Progenitor cell of endocrine pancreas (in vitro differentiated cells): ENCODE measurements at regions not wholly inside any gene's neighbourhood (a gene's known extent, or its start where the extent isn't known, plus 50 kb on each side); places are given as distances from the start of the nearest gene placed in this dataset.

Experiments used
- DNase-seq: peaks from one replicate; pipeline ENCODE4 v3.0.0; 2021; ENCODE audit warnings: low spot score; ENCODE audit not compliant: unreplicated experiment
- H3K27ac Mint-ChIP-seq: 2 replicates; pipeline ENCODE4 v1.8.0; 2021; ENCODE audit warnings: mild to moderate bottlenecking, moderate library complexity, mixed read lengths
- H3K27me3 Mint-ChIP-seq: 2 replicates; pipeline ENCODE4 v1.8.0; 2021; ENCODE audit warnings: mixed read lengths
- H3K36me3 Mint-ChIP-seq: 2 replicates; pipeline ENCODE4 v1.8.0; 2022; ENCODE audit warnings: mixed read lengths; ENCODE audit not compliant: insufficient read depth
- H3K4me1 Mint-ChIP-seq: 2 replicates; pipeline ENCODE4 v1.8.0; 2021; ENCODE audit warnings: low read depth, mixed read lengths
- H3K4me3 Mint-ChIP-seq: 2 replicates; pipeline ENCODE4 v1.8.0; 2021; ENCODE audit warnings: low read depth, mild to moderate bottlenecking, moderate library complexity, mixed read lengths
- H3K9me3 Mint-ChIP-seq: 2 replicates; pipeline ENCODE4 v1.8.0; 2021; ENCODE audit warnings: low read depth, mixed read lengths
- CTCF ChIP-seq: fragments of 200-600 bp; sonication (generic); IDR thresholded peaks from one replicate; pipeline ENCODE4 v1.5.0; 2021; ENCODE audit warnings: antibody characterized with exemption, mild to moderate bottlenecking; ENCODE audit not compliant: unreplicated experiment

GRCh38 chr4:85094735-85095134 lies 128.2 kb upstream of the WDFY3 start:
- no peak overlapping the region for H3K27ac Mint-ChIP-seq
- H3K9me3 Mint-ChIP-seq: peaks cover 13% of the 10 kb centered on the region
- no peak for DNase-seq
- H3K27me3 Mint-ChIP-seq: no peaks in the 10 kb centered on the region
- no peak overlapping the region for H3K4me3 Mint-ChIP-seq
- TF ChIP-seq CTCF: no peak
- peaks cover 1% of the 10 kb centered on the region for H3K4me1 Mint-ChIP-seq
- no peaks in the 10 kb centered on the region for H3K36me3 Mint-ChIP-seq

- Mint-ChIP-seq H3K9me3 (peaks cover 5% of the 10 kb centered on the region), H3K4me1 (peaks cover 3% of the 10 kb centered on the region), H3K4me3 (no peak overlapping the region), H3K27ac (no peak overlapping the region), H3K27me3 (no peaks in the 10 kb centered on the region), H3K36me3 (no peaks in the 10 kb centered on the region)
- no peak for TF ChIP-seq CTCF
- no peak for DNase-seq
These were observed 136.1 kb upstream of the WDFY3 start for GRCh38 chr4:85102606-85103005.

GRCh38 chr4:85106166-85106565 lies 139.7 kb upstream of the WDFY3 start:
- DNase-seq: no peak
- no peaks in the 10 kb centered on the region for H3K36me3 Mint-ChIP-seq
- no peaks in the 10 kb centered on the region for H3K27me3 Mint-ChIP-seq
- H3K4me1 Mint-ChIP-seq: peaks cover 3% of the 10 kb centered on the region
- no peak overlapping the region for H3K27ac Mint-ChIP-seq
- no peak overlapping the region for H3K4me3 Mint-ChIP-seq
- H3K9me3 Mint-ChIP-seq: no peaks in the 10 kb centered on the region
- no peak for TF ChIP-seq CTCF

- no peaks in the 10 kb centered on the region for H3K9me3 Mint-ChIP-seq
- no peaks in the 10 kb centered on the region for H3K27me3 Mint-ChIP-seq
- no peak overlapping the region for H3K27ac Mint-ChIP-seq
- TF ChIP-seq CTCF: no peak
- H3K4me3 Mint-ChIP-seq: no peak overlapping the region
- peaks cover 3% of the 10 kb centered on the region for H3K4me1 Mint-ChIP-seq
- H3K36me3 Mint-ChIP-seq: no peaks in the 10 kb centered on the region
- DNase-seq: no peak
These were observed 140.4 kb upstream of the WDFY3 start for GRCh38 chr4:85106805-85107336.

GRCh38 chr4:85107553-85107952 lies 141.1 kb upstream of the WDFY3 start:
- H3K9me3 Mint-ChIP-seq: no peaks in the 10 kb centered on the region

More at GRCh38 chr4:85107553-85107952, 141.1 kb upstream of the WDFY3 start:
- H3K4me1 Mint-ChIP-seq: peaks cover 3% of the 10 kb centered on the region
- H3K4me3 Mint-ChIP-seq: no peak overlapping the region
- no peaks in the 10 kb centered on the region for H3K27me3 Mint-ChIP-seq
- no peak for TF ChIP-seq CTCF
- no peaks in the 10 kb centered on the region for H3K36me3 Mint-ChIP-seq
- no peak for DNase-seq
- H3K27ac Mint-ChIP-seq: no peak overlapping the region
